GM23248 (cell line): ENCODE measurements at regions not wholly inside any gene's neighbourhood (a gene's known extent, or its start where the extent isn't known, plus 50 kb on each side); places are given as distances from the start of the nearest gene placed in this dataset.

ENCODE experiments used
- EZH2 ChIP-seq: fragments of 200-600 bp; sonication (generic); IDR thresholded peaks from 2 replicates; pipeline ENCODE4 v1.6.1; 2018; ENCODE audit warnings: antibody characterized with exemption, mild to moderate bottlenecking; ENCODE audit not compliant: insufficient read depth, poor library complexity, severe bottlenecking
- EZH2phosphoT487 ChIP-seq: fragments of 200-600 bp; sonication (generic); IDR thresholded peaks from 2 replicates; pipeline ENCODE4 v1.6.1; 2018; ENCODE audit warnings: antibody characterized with exemption, moderate library complexity, mild to moderate bottlenecking, low read depth; ENCODE audit not compliant: insufficient read depth

DNA sequence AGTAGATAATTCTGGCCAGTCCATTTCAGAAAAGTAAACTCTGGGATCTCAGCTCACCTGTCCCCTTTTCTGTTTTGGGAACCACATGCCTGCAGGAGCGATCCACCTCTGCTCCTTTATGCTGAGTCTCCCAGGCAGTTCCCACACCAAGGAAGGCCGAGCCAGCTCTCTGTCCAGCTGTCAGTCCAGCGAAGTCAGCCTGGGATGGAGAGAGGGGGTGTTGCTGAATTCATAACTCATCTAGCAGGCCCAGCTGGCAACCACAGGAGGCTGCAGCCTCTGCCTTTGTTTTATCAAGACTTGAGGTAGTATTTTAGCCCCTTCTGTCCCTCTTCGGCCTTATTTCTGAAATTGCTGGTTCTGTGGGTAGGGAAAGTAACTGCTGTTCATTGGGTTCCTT is 209.9 kb downstream of the ARL4C start:
- TF ChIP-seq EZH2phosphoT487: no peak
- no peak for TF ChIP-seq EZH2
